SK-N-MC (cell line): ENCODE measurements at regions not wholly inside any gene's neighbourhood (a gene's known extent, or its start where the extent isn't known, plus 50 kb on each side); places are given as distances from the start of the nearest gene placed in this dataset.
A peak's percentile ranks its signal among the peaks of the same experiment; 100 is the strongest.

ENCODE experiments used
- DNase-seq: peaks from one replicate; pipeline ENCODE4 v3.0.0-alpha.2; 2011; ENCODE audit warnings: low read depth, low spot score
- H3K27ac ChIP-seq: fragments of 200-600 bp; sonication (generic); 2 replicates; pipeline ENCODE4 v1.5.1; 2016; ENCODE audit warnings: mixed run types
- H3K36me3 ChIP-seq: fragments of 200-600 bp; sonication (generic); 2 replicates; pipeline ENCODE4 v1.6.1; 2017; ENCODE audit warnings: antibody characterized with exemption, low read length, mixed read lengths; ENCODE audit not compliant: insufficient read depth
- H3K4me3 ChIP-seq: fragments of 200-600 bp; sonication (generic); 2 replicates; pipeline ENCODE4 v1.5.1; 2016
- H3K9ac ChIP-seq: fragments of 200-600 bp; sonication (generic); 2 replicates; pipeline ENCODE4 v1.8.0; 2017; ENCODE audit warnings: mixed run types, mixed read lengths; ENCODE audit not compliant: insufficient read length
- H3K9me3 ChIP-seq: fragments of 200-600 bp; sonication (generic); 2 replicates; pipeline ENCODE4 v1.6.1; 2017; ENCODE audit warnings: low read depth, mild to moderate bottlenecking, antibody characterized with exemption, low read length, moderate library complexity, mixed read lengths
- EZH2 ChIP-seq: fragments of 200-600 bp; sonication (generic); IDR thresholded peaks from one replicate; pipeline ENCODE4 v1.6.1; 2017; ENCODE audit warnings: antibody characterized with exemption
- FOXP2 ChIP-seq: optimal IDR thresholded peaks from 2 replicates; pipeline ENCODE3; 2011; ENCODE audit warnings: mild to moderate bottlenecking, moderate library complexity; ENCODE audit not compliant: insufficient read depth; ENCODE audit errors: extremely low read length, control extremely low read depth
- POLR2AphosphoS5 ChIP-seq: IDR thresholded peaks from 2 replicates; pipeline ENCODE4 v1.6.1; 2012; ENCODE audit warnings: mild to moderate bottlenecking, low read depth, low read length, borderline replicate concordance

GRCh38 chr4:65951177-65951576 is 280.9 kb upstream of the EPHA5 start:
- DNase-seq, result no peak
- TF ChIP-seq FOXP2 (no peak), EZH2 (no peak), POLR2AphosphoS5 (no peak)
- no peak overlapping the region for H3K27ac ChIP-seq
- H3K9me3 ChIP-seq, result no peaks in the 10 kb centered on the region
- no peak overlapping the region for H3K4me3 ChIP-seq
- no peaks in the 10 kb centered on the region for H3K36me3 ChIP-seq
- H3K9ac ChIP-seq, result no peak overlapping the region

GRCh38 chr4:65943076-65943475 is 272.8 kb upstream of the EPHA5 start:
- DNase-seq, result peak; percentile 26
- Histone ChIP-seq H3K9me3 (no peaks in the 10 kb centered on the region), H3K36me3 (no peaks in the 10 kb centered on the region), H3K4me3 (no peak overlapping the region), H3K9ac (no peak overlapping the region), H3K27ac (no peak overlapping the region)
- TF ChIP-seq POLR2AphosphoS5 (no peak), EZH2 (no peak)

GRCh38 chr4:65924843-65925242 is 254.6 kb upstream of the EPHA5 start:
- Histone ChIP-seq H3K9ac (no peak overlapping the region), H3K4me3 (no peak overlapping the region), H3K36me3 (no peaks in the 10 kb centered on the region), H3K27ac (no peak overlapping the region), H3K9me3 (no peaks in the 10 kb centered on the region)
- no peak for TF ChIP-seq FOXP2
- no peak for TF ChIP-seq EZH2
- TF ChIP-seq POLR2AphosphoS5, result no peak
- DNase-seq, result no peak

DNA sequence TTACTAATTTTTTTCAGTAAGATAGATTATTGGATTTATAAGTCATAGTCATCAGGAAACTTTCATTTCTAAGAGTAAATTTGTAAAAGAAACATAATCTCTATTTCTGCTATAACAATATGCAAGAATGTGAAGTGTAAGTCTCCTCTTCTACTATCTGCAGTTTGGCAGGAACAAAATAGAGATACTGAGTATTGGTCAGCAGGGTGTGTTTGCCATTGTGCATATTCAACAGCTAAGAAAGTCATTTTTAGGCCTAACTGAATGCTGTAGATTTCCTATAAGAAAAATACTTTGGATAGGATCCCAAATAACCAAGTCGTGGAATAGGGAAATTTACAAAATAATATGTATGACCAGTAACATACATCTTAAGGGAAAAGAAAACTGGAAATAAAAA is 253.3 kb upstream of the EPHA5 start:
- no peak overlapping the region for H3K4me3 ChIP-seq
- no peak for TF ChIP-seq FOXP2
- TF ChIP-seq EZH2, result no peak
- no peak for TF ChIP-seq POLR2AphosphoS5
- no peak overlapping the region for H3K27ac ChIP-seq
- H3K9ac ChIP-seq, result no peak overlapping the region
- no peaks in the 10 kb centered on the region for H3K9me3 ChIP-seq
- DNase-seq, result no peak
- no peaks in the 10 kb centered on the region for H3K36me3 ChIP-seq

DNA sequence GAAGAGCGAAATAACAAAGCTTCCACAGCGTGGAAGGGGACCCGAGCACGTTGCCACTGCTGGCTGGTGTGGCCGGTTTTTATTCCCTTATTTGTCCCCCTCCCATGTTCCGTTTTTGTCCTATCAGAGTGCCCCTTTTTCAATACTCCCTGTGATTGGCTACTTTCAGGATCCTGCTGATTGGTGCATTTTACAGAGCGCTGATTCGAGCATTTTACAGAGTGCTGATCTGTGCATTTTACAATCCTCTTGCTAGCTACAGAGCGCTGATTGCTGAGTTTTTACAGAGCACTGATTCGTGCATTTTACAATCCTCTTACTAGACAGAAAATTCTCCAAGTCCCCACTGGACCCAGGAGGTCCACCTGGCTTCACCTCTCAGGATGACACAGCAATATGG is 250.9 kb upstream of the EPHA5 start:
- Histone ChIP-seq H3K27ac (no peak overlapping the region), H3K36me3 (no peaks in the 10 kb centered on the region), H3K4me3 (no peak overlapping the region), H3K9ac (no peak overlapping the region), H3K9me3 (no peaks in the 10 kb centered on the region)
- TF ChIP-seq POLR2AphosphoS5, result no peak
- no peak for TF ChIP-seq EZH2
- no peak for TF ChIP-seq FOXP2
- no peak for DNase-seq

DNA sequence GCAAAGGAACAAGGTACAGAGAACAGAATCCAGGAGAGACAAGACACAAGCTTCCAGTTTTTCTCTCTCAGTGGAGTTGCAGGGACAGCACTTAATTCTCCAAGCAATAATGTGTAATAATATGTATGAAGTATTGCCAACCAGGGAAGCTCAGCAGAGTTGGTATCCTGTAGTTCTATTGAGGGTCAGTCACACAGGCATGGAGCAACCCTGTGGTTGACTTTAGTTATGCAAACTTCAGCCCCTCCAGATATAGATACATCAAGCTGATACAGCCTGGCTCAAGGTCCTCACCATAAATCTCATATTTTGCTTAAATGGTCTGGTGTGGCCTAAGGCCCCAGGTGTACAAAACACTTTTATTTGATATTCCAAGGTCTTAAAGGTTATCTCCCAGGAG is 248.6 kb upstream of the EPHA5 start:
- Histone ChIP-seq H3K36me3 (no peaks in the 10 kb centered on the region), H3K9ac (no peak overlapping the region), H3K27ac (no peak overlapping the region), H3K9me3 (no peaks in the 10 kb centered on the region), H3K4me3 (no peak overlapping the region)
- no peak for DNase-seq
- no peak for TF ChIP-seq POLR2AphosphoS5
- TF ChIP-seq EZH2, result no peak
- no peak for TF ChIP-seq FOXP2

GRCh38 chr4:65918212-65918611 is 247.9 kb upstream of the EPHA5 start:
- no peak for DNase-seq
- H3K9ac ChIP-seq, result no peak overlapping the region
- no peaks in the 10 kb centered on the region for H3K36me3 ChIP-seq
- no peak overlapping the region for H3K27ac ChIP-seq
- no peaks in the 10 kb centered on the region for H3K9me3 ChIP-seq
- H3K4me3 ChIP-seq, result no peak overlapping the region
- no peak for TF ChIP-seq FOXP2
- TF ChIP-seq POLR2AphosphoS5, result no peak
- no peak for TF ChIP-seq EZH2

DNA sequence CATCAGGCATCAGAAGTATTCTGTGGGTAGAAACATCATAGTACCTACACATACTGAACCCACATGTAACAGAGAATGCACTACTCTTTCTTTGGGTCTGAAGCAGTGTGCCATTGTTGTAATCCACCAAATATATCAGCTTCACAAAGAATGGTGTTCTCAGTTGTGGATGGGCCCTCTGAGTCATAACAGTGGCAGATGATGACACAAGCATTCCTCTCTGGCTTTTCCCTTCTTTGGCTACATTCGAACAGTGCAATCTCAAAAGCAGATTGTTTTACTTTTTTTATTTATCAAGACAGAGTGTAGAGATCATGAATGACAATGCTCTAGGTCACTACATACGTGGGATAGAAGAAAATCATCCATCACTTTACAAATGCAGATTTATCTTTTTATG is 247.2 kb upstream of the EPHA5 start:
- DNase-seq, result no peak
- no peak overlapping the region for H3K27ac ChIP-seq

DNA sequence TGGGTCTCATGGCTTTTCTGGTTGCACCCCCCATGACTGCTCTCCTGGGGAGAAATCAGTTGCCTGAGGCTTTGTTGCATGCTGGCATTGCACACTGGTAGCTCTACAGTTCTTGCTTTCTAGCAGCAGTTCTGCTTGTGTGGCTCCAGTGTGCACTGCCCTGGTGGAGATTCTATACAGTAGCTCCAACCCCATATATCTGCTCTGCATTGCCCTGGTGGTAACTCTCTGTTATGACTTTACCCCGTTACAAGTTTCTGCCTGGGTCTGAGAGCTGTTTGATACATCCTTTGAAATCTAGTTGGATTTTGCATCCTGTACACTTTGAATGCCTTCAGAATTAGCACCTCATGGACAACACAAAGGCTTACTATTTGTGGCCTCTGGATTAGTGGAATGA is 241.4 kb upstream of the EPHA5 start:
- DNase-seq, result no peak
- no peak for TF ChIP-seq POLR2AphosphoS5
- no peak for TF ChIP-seq FOXP2
- TF ChIP-seq EZH2, result no peak
- Histone ChIP-seq H3K4me3 (no peak overlapping the region), H3K27ac (no peak overlapping the region), H3K9me3 (no peaks in the 10 kb centered on the region), H3K9ac (no peak overlapping the region), H3K36me3 (no peaks in the 10 kb centered on the region)

More for the DNA sequence above, 247.2 kb upstream of the EPHA5 start:
- H3K9ac ChIP-seq, result no peak overlapping the region
- no peak for TF ChIP-seq POLR2AphosphoS5
- no peak for TF ChIP-seq EZH2
- TF ChIP-seq FOXP2, result no peak
- H3K4me3 ChIP-seq, result no peak overlapping the region
- H3K9me3 ChIP-seq, result no peaks in the 10 kb centered on the region
- H3K36me3 ChIP-seq, result no peaks in the 10 kb centered on the region
